ENCODE measurements at regions not wholly inside any gene's neighbourhood (a gene's known extent, or its start where the extent isn't known, plus 50 kb on each side); places are given as distances from the start of the nearest gene placed in this dataset.

DNA sequence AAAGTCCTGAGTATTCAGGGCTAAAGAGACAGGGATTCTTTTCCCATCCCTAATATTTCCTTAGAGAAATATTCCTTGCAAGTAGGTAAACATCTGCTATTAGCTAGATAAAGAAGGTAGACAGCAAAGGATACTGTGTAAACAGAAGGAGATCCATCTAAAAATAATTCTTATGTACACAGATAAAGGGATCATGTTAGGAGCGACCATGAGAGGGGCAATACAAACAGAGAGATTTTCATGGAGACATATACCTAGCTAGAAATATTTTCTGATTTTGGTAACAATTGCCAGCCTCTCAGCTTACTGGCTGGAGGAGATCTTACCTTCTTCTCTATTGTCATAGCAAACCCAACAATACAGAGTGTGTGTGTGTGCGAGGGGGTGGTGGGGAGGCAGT lies 184.6 kb upstream of the DMAC1 start:
- DNase-seq (ENCODE audit: low read depth), result no peak

DNA sequence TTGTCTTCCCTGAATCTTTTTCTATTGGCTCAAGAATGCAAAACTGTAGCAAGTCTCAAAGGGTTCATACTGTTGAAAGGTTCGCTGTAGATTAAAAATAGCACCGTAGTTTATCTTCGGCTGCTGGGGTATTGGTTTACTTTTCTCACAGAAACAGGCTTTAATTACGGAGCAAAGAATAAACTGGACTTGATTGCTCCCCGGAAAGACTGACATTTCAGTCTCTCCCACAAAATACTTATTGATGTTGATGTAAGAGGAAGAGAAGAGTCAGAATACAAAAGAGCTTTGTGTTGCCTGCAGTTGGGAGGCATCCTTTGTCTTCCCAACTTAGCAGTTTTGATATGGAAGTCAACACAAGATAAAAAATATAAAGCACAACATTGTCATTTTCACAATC lies 183.9 kb upstream of the DMAC1 start:
- DNase-seq (ENCODE audit: low read depth), result no peak

DNA sequence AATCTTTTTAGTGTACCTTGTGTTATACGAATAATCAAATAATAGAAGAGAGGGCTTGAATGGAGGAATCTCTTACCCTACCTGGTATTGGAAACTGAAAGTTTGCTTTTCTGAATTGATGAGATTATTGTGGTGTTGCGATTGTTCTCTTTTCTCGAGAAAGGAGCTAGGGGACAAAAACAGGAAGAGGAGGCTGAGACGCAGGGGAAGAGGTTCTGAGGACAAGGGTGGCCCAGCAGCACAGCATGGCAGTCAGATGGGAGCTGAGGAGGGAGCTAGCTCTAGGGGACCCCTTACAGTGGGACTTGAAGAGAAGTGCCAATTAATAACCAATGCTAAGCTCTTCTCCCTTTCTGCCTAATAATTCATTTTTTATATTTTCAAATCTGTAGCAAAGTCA lies 183.3 kb upstream of the DMAC1 start:
- no peak for DNase-seq (ENCODE audit: low read depth)

DNA sequence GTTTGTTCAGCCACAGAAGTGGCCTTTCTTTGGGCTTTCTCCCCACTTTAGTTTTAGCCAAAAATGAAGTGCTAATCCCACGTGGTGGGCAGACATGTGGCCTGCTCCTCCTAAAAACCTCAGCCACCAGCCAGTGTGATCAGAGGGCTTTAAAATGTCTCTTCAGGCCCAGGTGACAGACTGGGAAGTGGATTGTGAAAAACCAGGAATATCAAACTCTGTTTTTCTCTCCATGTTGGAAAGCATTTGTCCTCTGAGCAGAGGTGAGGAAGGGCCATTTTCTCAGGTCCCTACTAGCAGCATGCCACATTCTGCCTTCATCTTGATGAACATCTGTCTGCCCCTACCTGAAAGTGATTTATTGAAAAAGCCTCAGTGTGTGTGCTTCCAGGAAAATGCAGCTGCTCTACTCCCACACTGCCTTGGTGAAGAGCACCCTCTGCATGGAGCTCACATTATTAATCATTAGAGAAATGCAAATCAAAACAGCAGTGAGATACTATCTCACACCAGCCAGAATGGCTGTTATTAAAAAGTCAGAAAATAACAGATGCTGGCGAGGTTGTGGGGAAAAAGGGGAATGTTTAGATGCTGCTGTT lies 181.2 kb upstream of the DMAC1 start:
- DNase-seq (ENCODE audit: low read depth), result no peak

DNA sequence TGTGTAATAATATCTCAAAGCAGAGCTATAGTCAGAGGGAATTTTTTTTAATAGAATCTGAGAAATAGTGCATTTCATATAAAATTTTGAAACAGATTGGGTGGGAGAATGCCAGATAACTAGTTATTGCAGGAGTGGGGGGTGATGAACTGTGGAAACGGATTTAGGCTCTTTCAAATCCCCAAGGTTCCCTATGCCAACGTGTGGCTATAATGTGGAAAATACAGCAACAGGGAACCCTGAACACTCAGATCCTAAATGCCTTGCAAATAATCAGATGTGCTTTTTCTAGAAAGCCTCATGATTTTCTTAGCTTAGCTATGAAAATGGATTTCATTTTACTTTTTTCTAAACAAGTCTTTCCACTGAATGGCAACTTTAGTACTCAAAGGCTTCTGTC lies 180.5 kb upstream of the DMAC1 start:
- no peak for DNase-seq (ENCODE audit: low read depth)

DNA sequence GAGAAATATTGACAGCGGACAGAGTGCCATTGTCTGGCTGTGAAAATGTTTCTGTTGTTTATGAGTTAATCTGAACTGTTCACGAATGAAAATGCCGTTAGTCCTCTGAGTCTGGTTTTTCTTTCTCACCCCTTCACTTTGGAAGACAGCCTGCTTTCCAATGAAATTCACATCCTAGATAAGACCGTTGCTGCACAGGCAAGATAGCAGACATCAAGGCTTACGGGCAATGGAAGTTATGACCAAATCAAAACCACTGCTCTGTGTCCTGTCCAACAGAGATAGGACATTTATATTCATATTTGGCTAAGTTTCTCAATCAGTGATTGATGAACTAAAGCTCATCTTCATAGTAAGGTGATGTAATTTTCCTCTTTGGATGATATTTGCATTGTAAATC lies 180.0 kb upstream of the DMAC1 start:
- no peak for DNase-seq (ENCODE audit: low read depth)

DNA sequence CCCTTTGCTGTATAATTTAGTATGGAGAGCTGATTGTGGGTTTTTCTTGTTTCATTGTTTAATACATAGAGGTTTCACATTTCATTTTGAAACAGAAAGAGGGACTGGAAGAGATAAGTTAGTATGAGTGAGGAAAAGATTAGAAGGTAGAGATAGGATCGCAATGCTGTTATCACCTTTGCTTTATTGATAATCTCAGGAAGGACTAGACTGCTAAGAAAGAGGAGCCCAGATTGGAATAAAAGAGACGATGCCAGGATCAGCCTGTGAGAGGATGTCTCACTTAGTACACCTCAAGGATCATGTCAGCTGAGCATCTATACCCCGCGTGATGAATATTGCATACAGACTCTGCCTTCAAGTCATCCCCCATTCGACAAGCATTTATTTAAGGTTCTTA lies 178.0 kb upstream of the DMAC1 start:
- no peak for DNase-seq (ENCODE audit: low read depth)

DNA sequence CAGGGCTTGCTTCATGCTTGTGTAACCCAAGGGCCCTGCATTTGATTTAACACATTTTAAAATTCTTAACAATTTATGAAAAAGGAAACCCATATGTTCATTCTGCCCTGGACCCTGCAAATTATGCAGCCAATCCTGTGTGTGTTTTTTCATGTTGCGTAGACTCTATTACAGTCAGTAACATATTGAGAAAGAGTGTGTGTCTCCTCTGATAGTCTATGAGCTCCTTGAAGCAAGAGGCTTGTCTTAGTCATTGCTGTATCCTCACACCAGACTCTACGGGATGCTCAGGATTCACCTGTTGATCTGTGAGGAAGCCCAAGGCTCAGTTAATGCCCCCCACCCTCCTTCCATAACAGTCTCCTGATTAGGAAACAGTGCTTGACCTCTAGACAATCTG lies 177.3 kb upstream of the DMAC1 start:
- DNase-seq (ENCODE audit: low read depth), result no peak

DNA sequence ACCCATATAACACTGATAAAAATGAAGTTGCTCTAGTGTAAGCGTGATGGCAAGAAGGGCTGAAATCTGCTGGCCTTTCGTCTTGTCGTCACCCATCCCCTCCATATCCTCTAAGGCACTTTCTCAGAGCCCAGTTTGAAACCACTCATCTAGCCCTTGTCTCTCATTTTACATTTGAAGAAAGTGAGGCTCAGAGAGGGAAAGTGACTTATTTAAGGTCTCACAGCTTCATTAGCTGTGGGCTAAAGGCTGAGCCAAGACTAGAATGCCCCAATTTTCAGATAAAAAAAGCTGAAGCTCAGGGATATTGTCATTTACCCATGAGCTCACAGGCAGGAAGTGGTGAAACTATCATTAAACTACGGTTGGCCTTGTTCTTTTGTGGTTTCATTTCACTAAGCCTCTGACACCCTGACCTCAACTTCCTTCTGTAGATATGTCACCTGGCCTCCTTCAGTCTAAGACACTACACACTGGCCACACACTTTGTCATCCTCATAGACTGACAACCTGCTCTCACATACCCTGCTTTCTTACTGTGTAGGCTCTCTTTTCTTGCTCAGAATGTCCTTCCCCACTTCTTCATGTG lies 176.7 kb upstream of the DMAC1 start:
- DNase-seq (ENCODE audit: low read depth), result peak; percentile 26

DNA sequence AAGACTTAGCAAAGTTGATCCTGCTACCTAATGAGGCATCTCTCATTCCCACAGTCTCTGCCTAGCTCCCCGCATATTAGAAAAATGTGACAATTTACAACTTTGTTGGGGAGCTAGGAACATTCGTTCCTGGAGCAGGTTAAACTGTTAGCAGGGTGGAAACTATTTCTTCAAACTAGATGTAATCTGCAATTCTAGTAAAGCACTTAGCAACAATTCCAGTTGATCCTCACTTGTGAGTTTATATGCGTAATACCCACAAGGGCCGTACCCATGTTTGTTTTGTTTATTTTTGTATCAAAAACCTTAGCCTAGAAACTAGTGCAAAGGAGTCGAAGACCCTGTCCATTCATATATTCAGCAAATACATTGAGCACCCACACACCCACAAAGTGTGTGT lies 175.8 kb upstream of the DMAC1 start:
- DNase-seq (ENCODE audit: low read depth), result no peak

DNA sequence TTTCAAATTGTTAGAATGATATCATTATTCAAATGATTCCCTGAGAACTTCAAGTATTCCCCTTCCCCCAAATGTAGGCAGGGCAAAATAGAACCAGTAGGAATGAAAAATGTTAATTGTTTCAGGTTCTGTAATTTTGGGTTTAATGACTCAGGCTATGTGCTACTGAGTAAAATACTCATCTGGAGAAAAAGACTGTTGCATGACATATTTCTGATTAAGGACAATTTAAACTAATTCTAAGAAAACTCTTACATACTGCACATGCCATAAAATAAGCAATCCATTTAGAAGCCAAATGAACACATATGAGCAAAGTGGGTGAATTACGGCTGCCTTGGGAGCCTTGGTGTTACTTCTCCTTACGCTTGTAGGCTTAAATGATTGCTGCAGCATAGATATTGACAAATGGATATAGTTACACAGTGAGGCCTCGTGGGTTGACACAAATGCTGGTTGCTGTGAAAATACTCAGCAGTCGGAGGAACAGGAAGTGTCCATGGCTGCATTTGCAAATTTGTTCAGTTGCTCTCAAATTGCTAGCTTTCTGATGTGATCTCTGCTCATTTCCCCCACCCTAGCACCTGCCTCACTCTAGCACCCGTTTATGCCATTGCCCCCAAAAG lies 174.9 kb upstream of the DMAC1 start:
- DNase-seq (ENCODE audit: low read depth), result no peak

DNA sequence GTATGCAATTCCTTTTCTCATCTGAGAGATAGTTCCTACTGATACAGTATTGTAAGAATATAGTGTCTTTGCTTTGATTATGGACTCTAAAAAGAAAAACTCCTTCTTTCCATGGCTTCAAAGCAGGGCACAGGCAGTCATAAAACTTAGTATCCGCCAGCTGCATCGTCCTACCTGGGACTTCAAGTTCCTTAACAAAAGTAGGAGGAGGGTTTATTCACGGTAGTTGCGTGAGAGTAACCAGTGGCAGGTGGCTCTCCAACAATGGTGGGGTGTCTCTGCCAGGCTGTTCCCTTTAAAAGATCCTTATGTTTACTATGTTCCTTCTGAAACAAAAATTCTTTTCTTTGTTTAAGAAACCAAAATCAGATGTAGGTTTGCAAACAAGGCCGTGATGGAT lies 173.5 kb upstream of the DMAC1 start:
- no peak for DNase-seq (ENCODE audit: low read depth)

DNA sequence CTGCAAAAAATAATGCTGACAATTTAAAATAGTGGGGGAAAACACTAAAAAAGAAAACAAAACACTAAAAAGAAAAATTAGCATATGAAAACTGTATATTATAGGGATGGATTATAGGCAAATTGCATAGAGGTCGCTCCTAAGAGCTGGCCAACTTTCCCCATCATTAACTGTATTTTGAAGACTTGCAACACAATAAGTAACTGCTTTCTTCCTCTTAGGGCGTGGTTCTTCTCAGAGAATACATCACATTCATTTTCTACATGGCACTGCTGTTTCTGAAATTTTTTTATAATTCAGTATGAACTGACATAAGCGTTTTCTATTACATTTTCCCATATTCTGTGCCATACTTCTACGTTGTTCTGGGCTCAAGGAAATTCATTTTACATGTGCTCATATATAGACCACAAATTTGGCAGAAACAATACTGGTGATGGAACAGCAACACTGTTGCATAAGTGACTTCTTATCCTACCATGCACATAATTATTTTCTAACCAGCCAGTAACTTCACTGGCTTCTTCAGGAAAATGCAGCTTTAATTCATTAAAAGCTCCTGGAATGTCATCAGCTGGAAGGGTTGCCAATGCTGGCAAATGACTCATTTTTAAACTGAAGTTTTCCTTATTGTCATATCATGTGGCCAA lies 171.2 kb upstream of the DMAC1 start:
- no peak for DNase-seq (ENCODE audit: low read depth)

DNA sequence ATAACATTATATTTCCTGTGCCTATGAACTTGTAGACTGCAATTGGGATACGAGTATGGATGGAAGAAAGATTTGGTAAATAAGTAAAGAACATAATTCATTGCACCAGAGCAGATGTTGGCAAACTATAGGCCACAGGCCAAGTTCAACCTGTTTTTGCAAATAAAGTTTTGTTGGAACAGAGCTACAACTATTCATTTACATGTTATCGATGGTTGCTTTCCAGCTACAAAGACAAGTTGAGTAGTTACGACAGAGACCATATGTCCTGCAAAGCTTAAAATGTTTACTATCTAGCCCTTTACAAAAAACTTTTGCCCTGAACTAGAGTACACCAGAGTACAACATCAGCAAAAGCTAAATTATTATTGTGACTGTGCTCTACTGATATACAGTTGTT lies 169.1 kb upstream of the DMAC1 start:
- DNase-seq (ENCODE audit: low read depth), result no peak

DNA sequence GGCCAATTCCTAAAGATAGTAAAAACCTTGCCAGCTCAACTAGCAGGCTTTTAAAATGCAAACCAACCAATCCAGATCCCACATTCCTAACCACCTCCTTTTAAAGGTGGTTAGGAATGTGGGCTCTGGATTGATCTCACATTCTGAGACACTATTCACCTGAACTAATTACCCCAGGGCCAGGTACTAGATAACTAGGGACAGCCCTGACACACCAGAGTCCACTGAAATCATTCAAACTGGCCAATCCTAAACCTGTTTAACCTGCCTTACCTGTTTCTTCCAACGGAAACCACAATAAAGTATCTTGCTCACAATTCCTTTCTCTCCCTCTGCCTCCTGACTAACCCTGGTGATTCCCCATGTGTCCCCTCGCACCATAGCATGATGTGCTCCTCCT lies 168.3 kb upstream of the DMAC1 start:
- no peak for DNase-seq (ENCODE audit: low read depth)

DNA sequence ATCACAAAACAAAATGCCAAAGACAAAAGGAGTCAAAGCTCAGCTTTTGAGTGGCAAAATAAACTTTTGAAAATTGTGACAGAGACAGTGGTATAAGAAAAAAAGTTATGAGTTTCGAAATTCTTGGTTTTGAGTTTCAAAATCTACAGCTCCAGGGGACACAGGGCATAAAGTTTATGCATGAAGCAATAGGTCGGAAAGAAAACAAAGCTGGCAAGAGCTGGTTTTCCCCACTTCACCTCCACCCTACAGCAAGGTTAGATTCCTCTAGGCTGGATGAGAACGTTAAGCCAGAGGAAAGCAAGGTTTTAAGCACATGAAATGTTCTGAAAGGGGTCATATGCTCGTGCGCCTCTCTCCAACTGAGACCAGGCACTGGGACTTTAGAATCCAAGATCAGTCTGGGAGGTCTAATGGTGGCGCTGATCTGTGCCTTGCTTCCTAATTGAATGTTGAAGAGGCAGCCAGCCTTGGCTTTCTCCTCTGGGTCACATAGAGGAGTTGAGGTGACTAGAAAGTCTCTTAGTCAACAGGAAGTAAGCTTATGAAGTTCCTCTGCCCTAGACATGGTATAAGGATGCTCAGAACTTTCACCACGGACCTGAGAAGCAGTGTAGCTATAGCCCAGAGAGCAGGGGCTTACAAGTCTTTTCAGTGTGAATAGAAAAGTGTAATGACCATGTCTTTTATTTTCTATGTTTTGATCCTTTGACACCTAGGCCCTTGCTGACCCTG lies 167.7 kb upstream of the DMAC1 start:
- DNase-seq (ENCODE audit: low read depth), result no peak

DNA sequence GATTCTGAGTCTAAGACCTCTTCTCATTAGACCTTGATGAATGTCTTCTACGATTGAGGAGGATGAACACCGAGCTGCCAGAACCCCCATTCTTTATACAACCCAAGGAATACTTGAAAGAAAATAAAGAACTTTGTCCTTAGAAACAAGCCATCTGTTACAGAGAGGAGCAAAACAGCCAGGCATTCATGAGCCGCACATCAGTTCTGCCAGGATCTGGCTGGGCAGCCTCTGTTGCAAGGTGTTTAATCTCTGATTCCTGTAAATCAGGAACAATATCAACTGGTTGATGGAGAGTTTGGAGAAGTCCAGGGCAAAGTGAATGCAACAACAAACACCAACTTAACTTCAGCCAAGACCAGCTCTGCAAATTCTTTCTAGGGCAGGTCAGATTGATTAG lies 165.5 kb upstream of the DMAC1 start:
- no peak for DNase-seq (ENCODE audit: low read depth)

DNA sequence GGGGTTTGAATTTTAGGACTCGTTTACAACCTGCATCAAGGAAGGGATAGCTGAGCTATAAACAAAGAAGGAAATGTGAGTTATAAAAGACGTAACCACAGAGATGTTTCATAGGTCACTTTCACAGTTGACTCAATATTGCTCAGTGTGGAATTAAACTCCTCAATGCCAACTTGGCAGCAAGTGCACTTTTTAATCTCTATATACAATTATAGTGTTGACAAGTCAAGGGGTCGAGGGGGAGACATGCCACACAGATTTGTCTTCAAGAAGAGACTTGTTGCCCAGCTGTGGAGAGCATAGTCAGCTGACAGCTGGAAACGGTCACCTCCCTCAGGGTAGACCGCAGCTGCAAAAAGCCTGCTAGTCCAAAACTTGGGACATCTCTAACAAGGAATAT lies 163.4 kb upstream of the DMAC1 start:
- no peak for DNase-seq (ENCODE audit: low read depth)

DNA sequence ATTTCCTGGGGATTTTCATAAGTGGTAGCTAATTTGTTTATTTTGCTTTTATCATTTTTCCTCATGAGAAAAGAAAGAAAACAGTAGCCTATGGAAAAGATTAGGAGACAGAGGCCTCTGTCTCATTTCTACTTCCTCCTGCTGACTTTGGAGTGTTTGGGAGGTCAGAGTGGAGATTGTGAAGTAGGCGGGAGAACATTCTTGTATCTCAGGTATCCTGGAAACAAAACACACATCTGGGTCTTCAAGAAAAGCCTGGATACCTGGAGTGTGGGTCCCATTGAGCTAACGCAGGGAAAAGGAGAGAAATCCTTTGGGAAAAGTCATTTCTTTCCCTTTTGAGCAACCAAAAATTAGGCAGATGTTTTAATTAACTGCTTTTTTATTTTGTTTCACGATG lies 161.5 kb upstream of the DMAC1 start:
- DNase-seq (ENCODE audit: low read depth), result no peak

DNA sequence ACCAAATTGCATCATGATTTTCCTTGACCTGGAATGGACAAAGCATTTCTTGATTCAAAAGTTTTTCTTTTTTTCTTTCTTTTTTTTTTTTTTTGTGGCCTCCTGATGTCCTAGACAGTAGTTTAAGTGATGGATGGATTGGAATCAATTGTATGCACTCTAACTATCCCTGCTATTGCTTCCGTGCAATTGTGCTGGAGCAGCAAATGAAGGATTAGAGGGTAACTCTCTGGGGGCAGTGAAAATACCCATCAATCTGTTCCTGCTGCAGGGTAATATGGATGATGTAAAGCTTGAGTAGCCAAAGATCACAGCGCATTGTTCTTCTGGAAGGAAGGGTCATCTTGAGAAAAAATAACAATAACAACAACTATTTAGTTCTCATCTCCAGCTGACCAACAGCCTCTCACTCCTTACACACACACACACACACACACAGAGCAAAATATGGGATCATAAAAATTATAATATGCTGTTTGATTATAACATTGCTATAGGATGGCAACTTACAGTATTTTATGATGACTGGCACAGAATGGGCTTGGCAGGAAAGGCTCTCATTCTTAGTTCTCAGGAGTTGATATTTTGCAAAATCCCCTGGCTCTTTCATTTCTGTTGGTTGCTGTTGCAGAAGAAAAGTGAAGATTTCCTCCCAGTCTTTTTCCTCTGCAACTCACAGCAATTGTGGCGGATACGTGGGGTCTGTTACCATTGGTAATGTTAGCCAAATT lies 160.9 kb upstream of the DMAC1 start:
- no peak for DNase-seq (ENCODE audit: low read depth)

DNA sequence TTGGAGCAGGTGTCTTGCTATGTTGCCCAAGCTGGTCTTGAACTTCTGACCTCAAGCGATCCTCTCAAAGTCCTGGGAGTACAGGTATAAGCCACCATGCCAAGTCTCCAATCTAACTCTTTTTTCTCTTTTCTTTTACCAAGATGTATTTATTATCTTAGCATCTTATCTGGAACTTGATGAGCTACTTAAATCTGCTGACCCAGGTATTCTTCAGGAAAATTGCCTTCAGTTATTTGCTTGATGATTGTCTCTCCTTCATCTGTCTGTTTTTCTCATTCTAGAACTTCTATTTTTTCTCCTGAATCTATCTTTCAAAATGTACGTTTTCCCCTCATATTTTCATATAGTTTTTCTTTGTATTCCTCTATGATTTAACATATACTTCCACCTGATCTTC lies 158.2 kb upstream of the DMAC1 start:
- DNase-seq (ENCODE audit: low read depth), result no peak

DNA sequence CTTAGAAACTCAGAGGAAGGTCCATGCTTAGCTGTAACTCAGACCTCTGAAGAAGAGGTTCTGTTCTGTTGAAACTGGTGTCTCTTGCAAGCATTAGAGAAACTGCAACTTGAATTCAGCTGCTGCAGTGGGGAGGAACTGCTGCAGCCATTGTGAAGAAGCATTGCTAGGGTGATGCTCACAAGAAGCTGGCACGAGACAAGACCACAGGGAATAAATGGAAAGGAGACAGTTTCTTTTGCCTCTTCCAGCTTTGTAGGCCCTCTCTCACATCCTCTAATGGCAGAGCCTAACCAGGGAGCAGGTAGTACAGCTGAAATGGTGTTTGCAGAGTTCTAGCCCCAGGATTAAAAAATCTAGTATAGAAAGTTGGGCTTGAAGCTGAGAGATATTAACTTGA lies 148.0 kb upstream of the DMAC1 start:
- no peak for DNase-seq (ENCODE audit: low read depth)

All from T follicular helper cell (primary cell).